HepG2 (cell line): ENCODE measurements at regions not wholly inside any gene's neighbourhood (a gene's known extent, or its start where the extent isn't known, plus 50 kb on each side); places are given as distances from the start of the nearest gene placed in this dataset.

Experiments
- ATAC-seq: fragments of 200-7000 bp; cut with Tn5 transposase; 3 replicates; pipeline ENCODE4 v1.9.1; 2020; ENCODE audit warnings: mild to moderate bottlenecking, moderate library complexity
- BruUV-seq: library from RNA; stranded (reverse); fragments of 400-500 nt; replicated peaks from 2 replicates; lab custom pipeline; 2021; lab: Mats Ljungman, UMichigan
- CTCF ChIA-PET: fragments of 300-600 bp; formaldehyde crosslinking; extraction: SDS; loops from one replicate; lab custom pipeline; 2021; ENCODE audit warnings: low total read pairs, inconsistent platforms, low intra/inter-chr PET ratio; lab: Yijun Ruan, JAX
- POLR2A ChIA-PET: fragments of 350-600 bp; sonication (Branson Sonifier 250); formaldehyde crosslinking; loops from one replicate; lab custom pipeline; 2020; ENCODE audit warnings: antibody characterized with exemption, inconsistent platforms; lab: Yijun Ruan, JAX
- DNase-seq: peaks from one replicate; pipeline ENCODE4 v3.0.0-alpha.2; 2015; ENCODE audit warnings: low spot score
- FAIRE-seq: peaks from 3 replicates; lab custom pipeline; 2011; peaks lifted over from hg19 to GRCh38; lab: Jason Lieb, UNC
- H2AFZ ChIP-seq: one replicate; pipeline ENCODE4 v1.6.1; 2011; ENCODE audit warnings: low read length, inconsistent platforms
- H3K27ac ChIP-seq: fragments of 300-600 bp; 3 replicates; pipeline ENCODE4 v1.8.0; 2011; ENCODE audit warnings: mixed run types, mild to moderate bottlenecking, mixed read lengths, low read length, inconsistent platforms; ENCODE audit not compliant: insufficient read depth; ENCODE audit errors: extremely low read length
- H3K27me3 ChIP-seq, 2 experiments: fragments of 200-600 bp in 1 of 2; 2 replicates in 1 of 2; 3 replicates in 1 of 2; pipeline versions ENCODE4 v1.6.0 to v1.8.0; 2011; ENCODE audit warnings: low read length in 2 of 2, mild to moderate bottlenecking in 2 of 2, moderate library complexity in 2 of 2, inconsistent platforms in 1 of 2; ENCODE audit not compliant: insufficient read depth in 2 of 2, control insufficient read depth in 1 of 2
- H3K36me3 ChIP-seq, 2 experiments: fragments of 200-600 bp in 1 of 2; replicated peaks in 1 of 2; 2 replicates in 1 of 2; 3 replicates in 1 of 2; pipeline versions ENCODE4 v1.5.1 to v1.8.0; 2011; ENCODE audit warnings: low read length in 2 of 2, inconsistent platforms in 1 of 2; ENCODE audit not compliant: insufficient read depth in 2 of 2, control insufficient read depth in 1 of 2
- H3K4me1 ChIP-seq: 2 replicates; pipeline ENCODE4 v1.5.1; 2012; ENCODE audit warnings: low read length, inconsistent platforms; ENCODE audit not compliant: insufficient read depth
- H3K4me2 ChIP-seq: 2 replicates; pipeline ENCODE4 v1.6.0; 2011; ENCODE audit warnings: low read depth, low read length, inconsistent platforms
- H3K4me3 ChIP-seq, 3 experiments: fragments of 200-600 bp in 1 of 3; sonication (generic), shearing (Covaris generic) in 1 of 3; replicated peaks in 1 of 3; 2 replicates each; pipeline ENCODE4 v1.5.1; 2011 to 2016; ENCODE audit warnings: low read length in 3 of 3, inconsistent platforms in 2 of 3, low read depth in 2 of 3, mild to moderate bottlenecking in 2 of 3, control low read depth in 1 of 3, mixed read lengths in 1 of 3; ENCODE audit not compliant: insufficient read depth in 1 of 3
- H3K79me2 ChIP-seq: one replicate; pipeline ENCODE4 v1.6.1; 2011; ENCODE audit warnings: low read length, inconsistent platforms; ENCODE audit not compliant: insufficient read depth
- H3K9ac ChIP-seq: 2 replicates; pipeline ENCODE4 v1.6.0; 2011; ENCODE audit warnings: mild to moderate bottlenecking, low read depth, low read length, inconsistent platforms; ENCODE audit not compliant: insufficient read depth
- H3K9me3 ChIP-seq: 2 replicates; pipeline ENCODE4 v1.5.1; 2012; ENCODE audit warnings: mild to moderate bottlenecking, low read length
- H4K20me1 ChIP-seq: 2 replicates; pipeline ENCODE4 v1.6.0; 2011; ENCODE audit warnings: inconsistent platforms, mild to moderate bottlenecking, low read length, moderate library complexity; ENCODE audit not compliant: insufficient read depth
- FLYWCH1 ChIP-seq: sonication (generic); formaldehyde crosslinking; IDR thresholded peaks from 2 replicates; pipeline ENCODE4 v1.8.1; 2023; ENCODE audit warnings: mild to moderate bottlenecking, missing genetic modification reagents
- HDAC2 ChIP-seq: sonication (generic); formaldehyde crosslinking; IDR thresholded peaks from 2 replicates; pipeline ENCODE4 v1.4.0; 2020; ENCODE audit warnings: missing genetic modification reagents
- KAT8 ChIP-seq: IDR thresholded peaks from 2 replicates; pipeline ENCODE4 v1.6.1; 2016; ENCODE audit warnings: missing genetic modification reagents, missing compliant biosample characterization
- NFYC ChIP-seq: IDR thresholded peaks from 2 replicates; pipeline ENCODE4 v1.6.1; 2016; ENCODE audit warnings: missing genetic modification reagents, missing compliant biosample characterization
- NR2F2 ChIP-seq: IDR thresholded peaks from 2 replicates; pipeline ENCODE4 v1.6.1; 2012; ENCODE audit warnings: low read depth, inconsistent platforms, borderline replicate concordance
- POLR2G ChIP-seq: fragments of 200-400 bp; formaldehyde crosslinking; IDR thresholded peaks from 2 replicates; pipeline ENCODE4 v1.6.1; 2018; ENCODE audit warnings: mild to moderate bottlenecking, low read depth, low read length, moderate library complexity
- RARG ChIP-seq: sonication (generic); formaldehyde crosslinking; IDR thresholded peaks from 2 replicates; pipeline ENCODE4 v1.4.0; 2020; ENCODE audit warnings: low read depth, mild to moderate bottlenecking, missing genetic modification reagents
- SETDB1 ChIP-seq: sonication (generic); formaldehyde crosslinking; IDR thresholded peaks from 2 replicates; pipeline ENCODE4 v1.5.1; 2020; ENCODE audit warnings: missing genetic modification reagents, mild to moderate bottlenecking, borderline replicate concordance
- ZBTB3 ChIP-seq: sonication (generic); formaldehyde crosslinking; IDR thresholded peaks from 2 replicates; pipeline ENCODE4 v1.4.0; 2020; ENCODE audit warnings: low read depth, mild to moderate bottlenecking, moderate library complexity, missing genetic modification reagents, borderline replicate concordance
- ZBTB7B ChIP-seq: sonication (generic); formaldehyde crosslinking; IDR thresholded peaks from 2 replicates; pipeline ENCODE4 v1.4.0; 2020; ENCODE audit warnings: missing genetic modification reagents
- ZNF468 ChIP-seq: sonication (generic); formaldehyde crosslinking; IDR thresholded peaks from 2 replicates; pipeline ENCODE4 v1.8.0; 2022; ENCODE audit warnings: mild to moderate bottlenecking, moderate library complexity, missing genetic modification reagents
- WGBS: methylation state at CpG from one replicate; pipeline ENCODE4 v1.1.6; 2017; ENCODE audit warnings: low lambda C conversion rate; 5-methylcytosine and 5-hydroxymethylcytosine counted together
- in situ Hi-C: cut with HindIII; loops from 2 replicates; pipeline ENCODE4 v1.10.0; 2017; ENCODE audit warnings: low pct_unique_long_range_greater_than_20kb; ENCODE audit not compliant: extremely low pct_ligation_motif_present
- intact Hi-C: fragments of 100-400 bp; cut with micrococcal nuclease; formaldehyde crosslinking; loops from one replicate; pipeline ENCODE4 v1.10.0; 2022; ENCODE audit not compliant: unreplicated experiment
- TF ChIP-seq, protein P1 (sequence below), 2 experiments: sonication (generic) in 1 of 2; formaldehyde crosslinking in 1 of 2; IDR thresholded peaks; 2 replicates each; pipeline versions ENCODE4 v1.4.0 to v1.6.1; 2018 to 2020; ENCODE audit warnings: missing genetic modification reagents in 2 of 2, borderline replicate concordance in 1 of 2, low read depth in 1 of 2, mild to moderate bottlenecking in 1 of 2, missing biosample characterization in 1 of 2

DNA sequence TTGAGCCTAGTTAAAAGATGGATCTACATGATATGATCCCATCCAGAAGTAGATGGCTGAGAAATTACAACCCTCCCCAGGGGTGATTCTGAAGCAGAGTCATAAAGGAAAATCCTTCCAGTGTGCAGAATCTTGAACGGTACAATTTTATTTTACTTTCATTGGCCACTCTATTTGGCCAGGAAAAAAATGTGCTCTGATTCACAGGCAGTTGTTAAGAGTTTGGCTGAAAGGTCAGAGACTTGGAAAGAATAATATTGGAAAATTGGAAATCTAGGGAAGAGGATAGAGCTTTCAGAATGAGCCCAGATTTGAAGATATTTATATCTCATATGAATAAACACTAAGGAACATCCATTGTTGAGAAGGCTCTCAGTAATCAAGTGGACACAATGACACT lies 1299.3 kb upstream of the GJE1 start:
- in situ Hi-C loops = no loop called here
- no TSS peak for BruUV-seq
- H3K9ac ChIP-seq = no peak overlapping the region

DNA sequence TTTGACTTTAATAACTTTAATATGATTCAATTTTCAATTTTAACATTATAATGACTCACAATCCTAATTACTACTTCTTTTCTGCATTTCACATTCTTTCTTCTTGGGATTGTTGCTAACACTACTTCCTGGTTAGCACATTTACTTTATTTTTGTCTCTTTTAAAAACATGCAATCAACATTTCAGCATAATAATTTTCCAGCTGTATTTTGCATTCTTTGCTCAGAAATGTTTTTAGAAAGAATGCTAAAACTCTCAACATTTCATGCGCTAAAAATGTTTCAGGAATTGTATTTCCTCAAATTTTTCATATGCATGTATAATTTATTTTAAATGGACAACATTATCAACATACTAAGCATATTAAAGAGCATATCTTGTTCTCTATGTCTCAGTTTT lies 1302.1 kb upstream of the GJE1 start:
- H2AFZ ChIP-seq = no peak overlapping the region
- no peaks in the 10 kb centered on the region for H3K27me3 ChIP-seq
- TF ChIP-seq HDAC2 (CRISPR knock-in tag) (no peak), RARG (no peak), POLR2G (no peak), NFYC (no peak), ZBTB3 (CRISPR knock-in tag) (no peak), KAT8 (CRISPR knock-in tag) (no peak), NR2F2 (no peak)
- no peaks in the 10 kb centered on the region for H3K9me3 ChIP-seq
- DNase-seq (no peak), ATAC-seq (no peak), FAIRE-seq (no peak)
- in situ Hi-C loops = no loop called here
- ChIA-PET CTCF (no interaction called here), POLR2A (no interaction called here)
- intact Hi-C loops = no loop called here
- H3K4me1 ChIP-seq = no peaks in the 10 kb centered on the region
- no peak overlapping the region for H3K4me2 ChIP-seq
- H3K79me2 ChIP-seq = no peaks in the 10 kb centered on the region
- no peak overlapping the region for H3K27ac ChIP-seq
- no peaks in the 10 kb centered on the region for H4K20me1 ChIP-seq
- no peak overlapping the region for H3K4me3 ChIP-seq
- BruUV-seq = no TSS peak
- WGBS = 98% methylated on average over 1 of the region's 1 CpG
- H3K9ac ChIP-seq = no peak overlapping the region
- H3K36me3 ChIP-seq = no peaks in the 10 kb centered on the region

More for the DNA sequence above, 1299.3 kb upstream of the GJE1 start:
- Histone ChIP-seq H3K9me3 (no peaks in the 10 kb centered on the region), H3K4me2 (no peak overlapping the region), H3K79me2 (no peaks in the 10 kb centered on the region), H3K4me3 (no peak overlapping the region), H3K27me3 (no peaks in the 10 kb centered on the region), H3K4me1 (no peaks in the 10 kb centered on the region), H3K36me3 (no peaks in the 10 kb centered on the region), H4K20me1 (no peaks in the 10 kb centered on the region)
- intact Hi-C loops = no loop called here
- 85% methylated on average over 1 of the region's 1 CpG for WGBS
- DNase-seq = no peak
- ATAC-seq = no peak
- TF ChIP-seq, protein P1, sequence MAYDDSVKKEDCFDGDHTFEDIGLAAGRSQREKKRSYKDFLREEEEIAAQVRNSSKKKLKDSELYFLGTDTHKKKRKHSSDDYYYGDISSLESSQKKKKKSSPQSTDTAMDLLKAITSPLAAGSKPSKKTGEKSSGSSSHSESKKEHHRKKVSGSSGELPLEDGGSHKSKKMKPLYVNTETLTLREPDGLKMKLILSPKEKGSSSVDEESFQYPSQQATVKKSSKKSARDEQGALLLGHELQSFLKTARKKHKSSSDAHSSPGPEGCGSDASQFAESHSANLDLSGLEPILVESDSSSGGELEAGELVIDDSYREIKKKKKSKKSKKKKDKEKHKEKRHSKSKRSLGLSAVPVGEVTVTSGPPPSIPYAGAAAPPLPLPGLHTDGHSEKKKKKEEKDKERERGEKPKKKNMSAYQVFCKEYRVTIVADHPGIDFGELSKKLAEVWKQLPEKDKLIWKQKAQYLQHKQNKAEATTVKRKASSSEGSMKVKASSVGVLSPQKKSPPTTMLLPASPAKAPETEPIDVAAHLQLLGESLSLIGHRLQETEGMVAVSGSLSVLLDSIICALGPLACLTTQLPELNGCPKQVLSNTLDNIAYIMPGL (CRISPR knock-in tag; IDR thresholded peaks at IDR 0.05; ENCODE audit: borderline replicate concordance in 1 of 2, low read depth in 1 of 2) = no peak
- TF ChIP-seq ZBTB7B (CRISPR knock-in tag) = no peak
- TF ChIP-seq FLYWCH1 = no peak
- no peak for TF ChIP-seq ZNF468 (CRISPR knock-in tag)
- TF ChIP-seq SETDB1 (CRISPR knock-in tag) = no peak
- TF ChIP-seq, all 625 proteins: peak for 0
- no peak overlapping the region for H2AFZ ChIP-seq
- FAIRE-seq = no peak
- no peak overlapping the region for H3K27ac ChIP-seq
- ChIA-PET POLR2A (no interaction called here), CTCF (no interaction called here)
